ENCODE measurements at regions not wholly inside any gene's neighbourhood (a gene's known extent, or its start where the extent isn't known, plus 50 kb on each side); places are given as distances from the start of the nearest gene placed in this dataset.

DNA sequence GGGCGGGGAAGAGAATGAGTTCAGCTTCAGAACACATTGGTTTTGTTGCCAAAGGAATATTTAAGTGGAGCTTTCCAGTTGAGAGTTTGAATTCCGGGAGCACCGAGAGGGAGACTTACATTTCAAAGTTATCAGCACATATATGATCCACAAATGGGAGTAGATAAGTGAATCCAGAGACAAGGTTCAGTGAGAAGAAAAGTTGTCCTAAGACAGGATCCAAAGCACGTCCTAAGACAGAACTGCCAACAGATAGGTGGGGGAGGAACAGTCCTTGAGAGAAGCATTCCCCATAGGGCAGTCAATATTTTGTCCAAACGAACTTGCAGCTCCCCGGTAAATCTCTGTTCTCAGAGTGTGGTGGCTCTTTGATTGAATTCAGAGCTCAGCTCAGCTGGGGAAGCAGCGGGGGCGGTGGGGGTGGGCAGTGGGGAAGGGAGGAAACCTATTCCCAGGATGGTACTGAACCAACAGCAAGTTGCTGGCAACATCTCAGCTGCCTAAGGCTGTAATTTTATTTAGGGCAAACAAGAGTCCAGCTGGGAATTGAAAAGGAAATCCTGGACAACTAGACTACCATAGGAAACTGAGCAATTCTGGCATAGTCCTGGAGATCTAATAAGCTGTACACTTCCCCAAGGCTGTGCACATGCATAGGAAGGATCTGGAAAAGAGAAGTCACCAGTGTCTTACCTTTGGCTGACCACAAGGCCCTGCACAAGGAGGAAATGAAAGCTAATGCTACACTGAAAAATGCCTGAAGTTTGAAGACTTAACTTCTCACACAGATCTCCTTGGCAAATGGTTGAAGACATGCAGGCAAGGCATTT, 94.2 kb upstream of the CXCL12 start:
- intact Hi-C loops (cut with micrococcal nuclease) = no loop called here
- H3K27me3 ChIP-seq (ENCODE audit: control insufficient read depth in 2 of 2, insufficient read depth in 2 of 2, low read length in 2 of 2) = no peaks in the 10 kb centered on the region
- Mint-ChIP-seq H3K27ac (no peak overlapping the region), H3K27me3 (ENCODE audit: low read depth in 3 of 3) (peaks cover 4 to 8% (median 6%) of the 10 kb centered on the region in 3 donors), H3K9me3 (peaks cover 0 to 9% (median 1%) of the 10 kb centered on the region in 7 donors), H3K4me3 (peak overlapping the region in 1 of 2 donors; percentile 56), H3K36me3 (no peaks in the 10 kb centered on the region), H3K4me1 (peaks cover 19% of the 10 kb centered on the region)
- no peaks in the 10 kb centered on the region for H4K20me1 ChIP-seq (ENCODE audit: insufficient read depth, low read length)
- H3K4me1 ChIP-seq (ENCODE audit: control insufficient read depth in 1 of 2, insufficient read depth in 2 of 2, low read length in 2 of 2) = peaks cover 19% of the 10 kb centered on the region in 2 donors
- peak; percentile 19 to 62 (median 27) for DNase-seq
- H3K4me3 ChIP-seq (replicated peaks in 1 of 3; ENCODE audit: low read depth in 2 of 3, low read length in 3 of 3) = no peak overlapping the region
- H3K27ac ChIP-seq (ENCODE audit: low read depth in 1 of 2, low read length in 2 of 2) = no peak overlapping the region
- no peak overlapping the region for H3K9ac ChIP-seq (ENCODE audit: insufficient read depth, low read length, poor library complexity, severe bottlenecking)
- no peaks in the 10 kb centered on the region for H3K9me3 ChIP-seq (replicated peaks in 1 of 2; ENCODE audit: control insufficient read depth in 1 of 2, insufficient read depth in 1 of 2, low read length in 2 of 2)
- no peaks in the 10 kb centered on the region for H3K36me3 ChIP-seq (replicated peaks in 1 of 2; ENCODE audit: control insufficient read depth in 1 of 2, insufficient read depth in 2 of 2, low read length in 2 of 2)
- no peaks in the 10 kb centered on the region for H3K79me2 ChIP-seq (ENCODE audit: insufficient read depth, low read length)
- 80% methylated on average over 4 of the region's 8 CpGs for WGBS (ENCODE audit: insufficient coverage)
- peak overlapping the region; percentile 39 for H3K4me2 ChIP-seq (replicated peaks; ENCODE audit: extremely low read depth, low read length, poor library complexity, severe bottlenecking)
- no peak overlapping the region for H2AFZ ChIP-seq (ENCODE audit: insufficient read depth, low read depth, low read length, poor library complexity, severe bottlenecking)
- TF ChIP-seq, protein P1, sequence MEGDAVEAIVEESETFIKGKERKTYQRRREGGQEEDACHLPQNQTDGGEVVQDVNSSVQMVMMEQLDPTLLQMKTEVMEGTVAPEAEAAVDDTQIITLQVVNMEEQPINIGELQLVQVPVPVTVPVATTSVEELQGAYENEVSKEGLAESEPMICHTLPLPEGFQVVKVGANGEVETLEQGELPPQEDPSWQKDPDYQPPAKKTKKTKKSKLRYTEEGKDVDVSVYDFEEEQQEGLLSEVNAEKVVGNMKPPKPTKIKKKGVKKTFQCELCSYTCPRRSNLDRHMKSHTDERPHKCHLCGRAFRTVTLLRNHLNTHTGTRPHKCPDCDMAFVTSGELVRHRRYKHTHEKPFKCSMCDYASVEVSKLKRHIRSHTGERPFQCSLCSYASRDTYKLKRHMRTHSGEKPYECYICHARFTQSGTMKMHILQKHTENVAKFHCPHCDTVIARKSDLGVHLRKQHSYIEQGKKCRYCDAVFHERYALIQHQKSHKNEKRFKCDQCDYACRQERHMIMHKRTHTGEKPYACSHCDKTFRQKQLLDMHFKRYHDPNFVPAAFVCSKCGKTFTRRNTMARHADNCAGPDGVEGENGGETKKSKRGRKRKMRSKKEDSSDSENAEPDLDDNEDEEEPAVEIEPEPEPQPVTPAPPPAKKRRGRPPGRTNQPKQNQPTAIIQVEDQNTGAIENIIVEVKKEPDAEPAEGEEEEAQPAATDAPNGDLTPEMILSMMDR (IDR thresholded peaks at IDR 0.05) = no peak

DNA sequence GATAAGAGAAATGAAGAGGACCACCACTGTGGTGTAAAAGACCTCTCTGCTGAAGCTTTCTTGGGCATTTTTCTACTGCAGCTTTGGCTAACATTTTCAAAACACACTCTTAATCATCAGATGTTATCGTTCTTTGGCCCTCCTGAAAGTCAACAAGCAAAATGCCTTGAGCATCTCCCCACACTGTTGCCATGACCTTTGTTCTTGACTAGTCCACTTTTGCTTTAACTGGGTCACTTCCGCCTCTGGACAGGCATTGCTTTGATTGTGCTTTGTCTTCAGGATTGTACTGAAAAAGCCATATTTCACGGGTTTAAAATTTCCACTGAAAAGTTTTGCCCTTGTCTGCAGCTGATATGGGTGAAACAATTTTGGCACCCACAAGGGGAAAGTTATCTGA, 107.8 kb upstream of the CXCL12 start:
- Histone ChIP-seq H3K4me3 (replicated peaks in 1 of 3; ENCODE audit: low read depth in 2 of 3, low read length in 3 of 3) (no peak overlapping the region), H3K79me2 (ENCODE audit: insufficient read depth, low read length) (no peaks in the 10 kb centered on the region), H3K4me1 (ENCODE audit: control insufficient read depth in 1 of 2, insufficient read depth in 2 of 2, low read length in 2 of 2) (no peaks in the 10 kb centered on the region), H3K27me3 (ENCODE audit: control insufficient read depth in 2 of 2, insufficient read depth in 2 of 2, low read length in 2 of 2) (no peaks in the 10 kb centered on the region), H3K36me3 (replicated peaks in 1 of 2; ENCODE audit: control insufficient read depth in 1 of 2, insufficient read depth in 2 of 2, low read length in 2 of 2) (no peaks in the 10 kb centered on the region), H2AFZ (ENCODE audit: insufficient read depth, low read depth, low read length, poor library complexity, severe bottlenecking) (no peak overlapping the region), H3K9ac (ENCODE audit: insufficient read depth, low read length, poor library complexity, severe bottlenecking) (no peak overlapping the region), H3K9me3 (replicated peaks in 1 of 2; ENCODE audit: control insufficient read depth in 1 of 2, insufficient read depth in 1 of 2, low read length in 2 of 2) (peaks cover 0 to 9% of the 10 kb centered on the region in 2 donors), H4K20me1 (ENCODE audit: insufficient read depth, low read length) (no peaks in the 10 kb centered on the region), H3K4me2 (replicated peaks; ENCODE audit: extremely low read depth, low read length, poor library complexity, severe bottlenecking) (no peak overlapping the region), H3K27ac (ENCODE audit: low read depth in 1 of 2, low read length in 2 of 2) (no peak overlapping the region)
- Mint-ChIP-seq H3K4me1 (no peaks in the 10 kb centered on the region), H3K36me3 (no peaks in the 10 kb centered on the region), H3K27me3 (ENCODE audit: low read depth in 3 of 3) (peaks cover 3 to 4% (median 3%) of the 10 kb centered on the region in 3 donors), H3K4me3 (no peak overlapping the region), H3K9me3 (peaks cover 2 to 17% (median 12%) of the 10 kb centered on the region in 7 donors), H3K27ac (no peak overlapping the region)
- TF ChIP-seq, protein P1 (IDR thresholded peaks at IDR 0.05) = no peak
- intact Hi-C loops (cut with micrococcal nuclease) = no loop called here
- no peak for DNase-seq
- 90% methylated on average over 2 of the region's 3 CpGs for WGBS (ENCODE audit: insufficient coverage)

All from CD14-positive monocyte (primary cell).